Adipocyte (in vitro differentiated cells): ENCODE measurements at regions not wholly inside any gene's neighbourhood (a gene's known extent, or its start where the extent isn't known, plus 50 kb on each side); places are given as distances from the start of the nearest gene placed in this dataset.

Experiments used
- DNase-seq: peaks from one replicate; pipeline ENCODE4 v3.0.0-alpha.2; 2015; ENCODE audit warnings: low read depth
- H3K27me3 ChIP-seq: replicated peaks from 2 replicates; pipeline ENCODE4 v1.7.0; 2013; ENCODE audit warnings: mild to moderate bottlenecking, low read length, moderate library complexity; ENCODE audit not compliant: control insufficient read depth, insufficient read depth
- H3K36me3 ChIP-seq: 2 replicates; pipeline ENCODE4 v1.7.0; 2013; ENCODE audit warnings: low read length, mild to moderate bottlenecking, moderate library complexity; ENCODE audit not compliant: control insufficient read depth, insufficient read depth, severe bottlenecking
- H3K4me1 ChIP-seq: 2 replicates; pipeline ENCODE4 v1.7.0; 2013; ENCODE audit warnings: mild to moderate bottlenecking, low read length, moderate library complexity; ENCODE audit not compliant: control insufficient read depth, insufficient read depth
- H3K4me3 ChIP-seq: 2 replicates; pipeline ENCODE4 v1.7.0; 2013; ENCODE audit warnings: mild to moderate bottlenecking, low read length, moderate library complexity
- H3K9ac ChIP-seq: 2 replicates; pipeline ENCODE4 v1.7.0; 2013; ENCODE audit warnings: mild to moderate bottlenecking, low read length, moderate library complexity
- H3K9me3 ChIP-seq: 2 replicates; pipeline ENCODE4 v1.7.0; 2013; ENCODE audit warnings: mild to moderate bottlenecking, low read length, moderate library complexity; ENCODE audit not compliant: control insufficient read depth

- H3K9ac ChIP-seq, result no peak overlapping the region
- H3K9me3 ChIP-seq, result no peaks in the 10 kb centered on the region
- H3K36me3 ChIP-seq, result no peaks in the 10 kb centered on the region
- no peak for DNase-seq
- H3K4me3 ChIP-seq, result no peak overlapping the region
- H3K27me3 ChIP-seq, result no peaks in the 10 kb centered on the region
- no peaks in the 10 kb centered on the region for H3K4me1 ChIP-seq
These were observed 70.0 kb upstream of the AJAP1 start for GRCh38 chr1:4584449-4584848.

GRCh38 chr1:4585216-4585615, 69.2 kb upstream of the AJAP1 start:
- no peak for DNase-seq
- Histone ChIP-seq H3K9ac (no peak overlapping the region), H3K4me1 (no peaks in the 10 kb centered on the region), H3K9me3 (no peaks in the 10 kb centered on the region), H3K36me3 (no peaks in the 10 kb centered on the region), H3K4me3 (no peak overlapping the region), H3K27me3 (no peaks in the 10 kb centered on the region)

DNA sequence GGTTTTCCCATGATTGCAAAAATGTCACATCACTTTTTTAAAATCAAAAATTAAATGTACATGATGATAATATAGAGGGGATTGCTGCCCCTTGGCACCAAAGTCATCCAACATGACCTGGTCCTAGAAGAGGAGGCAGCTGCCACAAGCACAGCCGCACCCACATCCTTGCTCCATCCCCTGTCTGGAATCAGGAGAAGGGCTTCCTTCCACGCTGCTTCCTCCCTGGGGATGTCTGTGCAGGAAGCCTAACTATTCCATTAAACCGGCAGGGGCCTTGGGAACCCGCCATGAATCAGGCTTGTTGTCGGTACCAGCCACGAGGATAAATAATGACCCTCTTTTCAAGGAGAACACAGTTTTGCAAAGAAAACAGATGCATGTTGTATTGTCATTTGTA, 68.7 kb upstream of the AJAP1 start:
- DNase-seq, result no peak
- H3K27me3 ChIP-seq, result no peaks in the 10 kb centered on the region
- H3K36me3 ChIP-seq, result no peaks in the 10 kb centered on the region

DNA sequence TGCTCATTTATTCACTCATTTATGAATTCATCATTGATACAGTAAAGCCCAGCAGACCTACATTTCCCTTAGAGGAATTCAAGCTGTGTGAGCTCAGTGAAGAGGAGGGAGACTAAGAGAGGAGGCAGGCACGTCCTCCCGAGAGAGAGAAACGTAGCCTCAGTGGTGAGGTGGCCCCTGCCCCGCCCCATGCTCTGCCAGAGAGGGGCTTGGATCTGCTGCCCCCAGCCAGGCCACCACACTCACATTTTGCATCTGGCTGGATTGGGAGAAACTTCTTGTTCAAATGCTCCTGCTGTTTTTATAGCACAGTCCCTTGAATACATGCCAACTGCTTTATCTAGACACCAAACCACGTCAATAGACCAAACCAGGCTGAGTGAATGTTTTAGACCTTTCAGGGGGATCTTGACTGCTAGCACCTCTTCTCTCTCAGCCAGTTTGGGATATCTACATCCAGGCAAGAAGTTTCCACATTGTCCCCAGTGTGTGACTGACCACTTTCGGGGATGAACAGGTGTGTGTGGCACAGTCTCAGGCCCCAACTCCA, 67.7 kb upstream of the AJAP1 start:
- H3K4me3 ChIP-seq, result no peak overlapping the region
- no peaks in the 10 kb centered on the region for H3K27me3 ChIP-seq
- no peaks in the 10 kb centered on the region for H3K9me3 ChIP-seq
- H3K9ac ChIP-seq, result no peak overlapping the region
- no peak for DNase-seq
- no peaks in the 10 kb centered on the region for H3K36me3 ChIP-seq
- no peaks in the 10 kb centered on the region for H3K4me1 ChIP-seq

More for the DNA sequence above, 68.7 kb upstream of the AJAP1 start:
- H3K4me3 ChIP-seq, result no peak overlapping the region
- H3K9me3 ChIP-seq, result no peaks in the 10 kb centered on the region
- no peak overlapping the region for H3K9ac ChIP-seq
- no peaks in the 10 kb centered on the region for H3K4me1 ChIP-seq

GRCh38 chr1:4587721-4588120, 66.7 kb upstream of the AJAP1 start:
- no peak for DNase-seq
- no peaks in the 10 kb centered on the region for H3K36me3 ChIP-seq
- H3K4me3 ChIP-seq, result no peak overlapping the region
- H3K9me3 ChIP-seq, result no peaks in the 10 kb centered on the region
- H3K4me1 ChIP-seq, result no peaks in the 10 kb centered on the region
- H3K9ac ChIP-seq, result no peak overlapping the region
- no peaks in the 10 kb centered on the region for H3K27me3 ChIP-seq

DNA sequence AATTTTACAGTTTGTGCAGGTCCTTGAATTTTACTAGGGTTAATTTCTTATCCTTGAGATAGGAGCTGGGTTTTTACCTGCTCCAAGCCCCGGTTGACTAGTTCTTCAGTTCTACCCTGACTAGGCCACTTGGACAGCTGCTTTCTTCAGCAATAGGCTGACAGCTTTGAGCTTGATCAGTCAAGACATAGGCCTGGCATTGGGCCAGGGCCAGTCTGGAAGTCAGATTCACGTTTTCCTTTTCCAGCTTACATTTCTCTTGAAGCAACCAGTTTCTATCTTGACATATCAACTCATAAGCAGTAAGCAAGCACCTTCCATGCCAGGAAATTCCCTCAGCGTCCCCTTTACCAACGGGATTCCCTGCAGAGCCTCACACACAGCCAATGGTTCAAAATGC, 63.7 kb upstream of the AJAP1 start:
- Histone ChIP-seq H3K9me3 (no peaks in the 10 kb centered on the region), H3K27me3 (no peaks in the 10 kb centered on the region), H3K36me3 (no peaks in the 10 kb centered on the region), H3K9ac (no peak overlapping the region), H3K4me1 (no peaks in the 10 kb centered on the region), H3K4me3 (no peak overlapping the region)
- no peak for DNase-seq

DNA sequence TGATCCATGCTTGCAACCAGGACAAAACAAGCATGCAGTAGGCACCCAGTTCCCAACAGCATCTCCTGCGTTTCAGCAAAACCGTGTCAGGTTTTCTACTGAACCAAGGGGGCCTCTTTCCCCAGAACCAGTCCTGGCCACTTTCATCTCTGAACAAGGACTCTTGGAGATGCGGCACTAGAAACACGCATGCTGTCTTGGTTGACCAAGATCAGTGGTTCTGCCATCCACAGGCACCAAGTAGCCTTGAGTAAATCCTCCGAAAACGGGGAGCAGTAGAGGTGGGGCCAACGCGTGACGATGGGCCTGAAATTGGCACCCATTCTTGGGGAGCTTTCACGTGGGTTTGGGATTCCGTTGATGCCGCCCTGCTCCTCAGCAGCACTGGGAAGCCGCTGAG, 62.5 kb upstream of the AJAP1 start:
- no peak overlapping the region for H3K4me3 ChIP-seq
- H3K4me1 ChIP-seq, result no peaks in the 10 kb centered on the region
- H3K36me3 ChIP-seq, result no peaks in the 10 kb centered on the region
- no peak overlapping the region for H3K9ac ChIP-seq
- H3K27me3 ChIP-seq, result no peaks in the 10 kb centered on the region
- DNase-seq, result no peak
- H3K9me3 ChIP-seq, result no peaks in the 10 kb centered on the region

DNA sequence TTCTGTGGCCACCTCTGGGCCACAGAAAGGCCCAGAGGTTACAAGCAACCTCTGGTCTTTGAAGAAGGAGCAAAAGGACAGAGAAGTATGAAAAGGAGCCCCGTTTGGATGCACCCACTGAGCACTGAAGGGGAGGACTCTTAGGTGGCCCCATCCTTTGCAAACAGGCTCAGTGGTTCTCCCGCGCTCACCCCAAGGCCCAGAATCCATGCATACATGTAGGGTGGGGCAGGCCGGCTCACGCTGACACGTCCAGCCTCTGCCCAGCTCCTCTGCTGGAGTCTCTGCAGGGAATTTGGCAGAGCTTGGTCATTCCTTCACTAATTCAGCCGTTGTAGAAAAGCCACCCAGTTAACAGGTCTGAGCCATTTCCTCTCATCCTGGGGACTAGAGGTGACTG, 61.3 kb upstream of the AJAP1 start:
- Histone ChIP-seq H3K27me3 (no peaks in the 10 kb centered on the region), H3K4me1 (no peaks in the 10 kb centered on the region), H3K36me3 (no peaks in the 10 kb centered on the region), H3K9me3 (no peaks in the 10 kb centered on the region), H3K4me3 (no peak overlapping the region), H3K9ac (no peak overlapping the region)
- no peak for DNase-seq

GRCh38 chr1:4594286-4594991, 60.0 kb upstream of the AJAP1 start:
- H3K4me1 ChIP-seq, result no peaks in the 10 kb centered on the region
- no peaks in the 10 kb centered on the region for H3K9me3 ChIP-seq
- DNase-seq, result no peak
- H3K4me3 ChIP-seq, result no peak overlapping the region
- H3K9ac ChIP-seq, result no peak overlapping the region
- no peaks in the 10 kb centered on the region for H3K27me3 ChIP-seq
- H3K36me3 ChIP-seq, result no peaks in the 10 kb centered on the region

DNA sequence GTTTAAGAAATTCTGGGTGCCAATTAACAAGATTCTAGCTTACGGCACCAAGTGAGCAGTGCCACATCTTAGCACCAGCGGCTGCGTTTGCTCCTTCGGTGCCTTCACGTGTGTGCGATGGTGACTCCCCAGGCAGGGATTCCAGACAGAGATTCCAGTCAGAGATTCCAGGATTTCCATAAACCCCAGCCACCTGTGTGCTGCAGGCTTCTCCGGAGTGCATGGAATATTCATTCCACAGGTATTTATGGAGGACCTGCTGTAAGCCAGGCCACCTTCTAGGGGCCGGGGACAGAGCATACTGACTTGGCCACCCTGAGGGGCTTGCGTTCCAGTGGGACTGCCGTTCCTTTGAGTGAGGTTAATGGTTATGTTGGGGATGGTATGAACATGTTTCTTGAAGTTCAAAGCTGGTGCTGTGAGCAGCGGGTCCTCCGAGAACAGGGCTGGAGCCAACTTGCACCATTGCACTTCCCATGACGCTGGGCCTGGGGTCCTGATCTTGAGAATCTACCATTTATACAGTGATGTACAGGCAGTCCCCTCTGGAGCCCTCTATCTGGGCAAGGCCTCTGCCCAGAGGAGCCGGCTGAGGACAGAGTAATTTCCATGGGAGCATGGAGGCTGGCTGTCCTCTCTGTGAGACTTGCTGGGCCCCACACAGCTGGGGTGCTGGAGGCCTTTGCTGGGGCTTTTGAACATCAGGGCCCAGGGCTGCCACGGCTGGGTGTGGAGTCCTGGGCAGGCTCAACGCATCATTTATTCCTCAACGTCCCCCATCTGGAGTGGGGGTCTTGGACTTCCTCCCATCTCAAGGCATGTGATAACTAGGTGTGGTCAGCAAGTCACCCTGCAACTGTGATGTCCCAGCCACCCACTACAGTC, 58.8 kb upstream of the AJAP1 start:
- no peaks in the 10 kb centered on the region for H3K36me3 ChIP-seq
- no peak overlapping the region for H3K9ac ChIP-seq
- H3K27me3 ChIP-seq, result no peaks in the 10 kb centered on the region
- no peak overlapping the region for H3K4me3 ChIP-seq
- DNase-seq, result no peak
- H3K4me1 ChIP-seq, result no peaks in the 10 kb centered on the region
- no peaks in the 10 kb centered on the region for H3K9me3 ChIP-seq

- no peak overlapping the region for H3K4me3 ChIP-seq
- H3K36me3 ChIP-seq, result no peaks in the 10 kb centered on the region
- peaks cover 3% of the 10 kb centered on the region for H3K27me3 ChIP-seq
- H3K9me3 ChIP-seq, result no peaks in the 10 kb centered on the region
- H3K9ac ChIP-seq, result no peak overlapping the region
- H3K4me1 ChIP-seq, result no peaks in the 10 kb centered on the region
- no peak for DNase-seq
These were observed 57.9 kb upstream of the AJAP1 start for GRCh38 chr1:4596486-4596885.
